TTC549 (cell line): ENCODE measurements at regions not wholly inside any gene's neighbourhood (a gene's known extent, or its start where the extent isn't known, plus 50 kb on each side); places are given as distances from the start of the nearest gene placed in this dataset.
"Not testable (repeated sequence)": the region's sequence is repeated elsewhere in the genome, so short reads cannot be mapped to it uniquely, and the experiment has no call there.

Experiments used
- FAIRE-seq: peaks from 2 replicates; lab custom pipeline; 2012; peaks lifted over from hg19 to GRCh38; lab: Jason Lieb, UNC

DNA sequence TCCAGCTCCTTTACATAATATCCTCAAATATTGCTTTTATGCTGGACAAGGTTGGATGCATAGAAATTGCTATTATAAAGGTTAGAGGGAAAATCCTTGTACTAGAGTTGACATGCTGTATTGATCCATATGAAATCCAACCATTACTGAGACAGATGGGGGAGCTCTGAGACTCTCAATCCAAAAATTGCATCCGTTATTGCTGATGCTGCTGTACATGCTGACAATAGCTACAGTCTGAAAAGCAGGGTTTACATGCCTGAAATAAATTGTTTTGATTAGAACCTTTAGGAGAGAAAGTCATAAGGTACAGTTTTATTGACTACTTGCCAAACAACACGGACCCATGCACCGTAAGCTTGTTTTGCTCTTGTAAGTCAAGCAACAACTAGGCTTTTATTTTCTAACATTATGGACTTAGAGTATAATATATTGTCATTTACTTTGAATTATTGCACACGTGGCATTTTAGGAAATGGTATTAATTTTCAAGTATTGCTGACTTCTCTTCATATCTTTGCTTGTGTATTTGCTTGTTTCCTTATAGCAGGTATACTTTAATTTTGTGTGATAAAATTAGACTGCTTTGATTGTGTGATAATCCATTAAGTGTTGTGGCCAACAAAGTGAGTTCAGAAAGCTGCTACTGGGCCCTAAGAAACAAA is 1365.2 kb downstream of the STIM2 start:
- FAIRE-seq: no peak

- no peak for FAIRE-seq
Observed at GRCh38 chr4:28226962-28227361, 1366.3 kb downstream of the STIM2 start.

- no peak for FAIRE-seq
Observed at GRCh38 chr4:28227764-28228163, 1367.1 kb downstream of the STIM2 start.

- no peak for FAIRE-seq
Observed at GRCh38 chr4:28228561-28229491, 1368.2 kb downstream of the STIM2 start.

DNA sequence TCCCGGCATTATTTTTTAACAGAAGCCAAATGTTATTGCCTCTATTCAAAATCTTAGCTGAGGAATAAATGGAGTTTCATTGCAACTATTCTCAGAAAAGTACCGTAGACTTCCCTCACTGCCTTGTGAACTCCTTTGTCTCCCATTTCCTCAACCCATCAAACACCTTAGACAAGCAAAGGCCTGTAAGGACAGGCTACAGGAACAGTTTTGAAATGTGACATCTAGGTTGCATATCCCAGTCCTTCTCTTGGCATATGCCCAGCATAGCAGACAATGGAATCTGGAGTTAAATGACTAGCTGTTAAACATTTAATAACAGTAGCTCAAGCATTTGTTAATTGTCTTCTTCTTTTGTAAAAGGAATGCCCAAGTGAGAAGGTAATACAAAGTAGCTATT is 1371.7 kb downstream of the STIM2 start:
- FAIRE-seq: no peak

GRCh38 chr4:28232951-28233350 is 1372.3 kb downstream of the STIM2 start:
- no peak for FAIRE-seq

- no peak for FAIRE-seq
Observed at GRCh38 chr4:28233724-28234123, 1373.1 kb downstream of the STIM2 start.

DNA sequence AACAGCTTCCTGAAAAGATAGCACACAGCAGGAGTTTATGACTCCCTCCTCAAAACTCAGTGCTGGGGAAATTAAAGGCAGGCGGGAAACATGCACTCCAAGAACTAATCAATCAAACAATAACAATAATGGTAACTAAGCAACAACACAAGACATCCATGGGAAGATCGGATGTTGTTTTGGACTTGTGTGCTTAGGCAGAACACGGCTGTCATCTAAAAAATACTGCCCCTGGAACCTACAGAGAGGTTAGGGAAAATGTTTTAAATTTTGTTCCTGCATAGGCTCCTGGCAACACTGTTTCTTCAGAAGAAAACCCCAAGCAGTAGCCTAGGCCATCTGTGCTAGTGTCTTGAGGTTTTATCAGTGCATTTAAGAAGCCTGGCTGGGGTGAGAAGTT is 1378.2 kb downstream of the STIM2 start:
- FAIRE-seq: no peak

DNA sequence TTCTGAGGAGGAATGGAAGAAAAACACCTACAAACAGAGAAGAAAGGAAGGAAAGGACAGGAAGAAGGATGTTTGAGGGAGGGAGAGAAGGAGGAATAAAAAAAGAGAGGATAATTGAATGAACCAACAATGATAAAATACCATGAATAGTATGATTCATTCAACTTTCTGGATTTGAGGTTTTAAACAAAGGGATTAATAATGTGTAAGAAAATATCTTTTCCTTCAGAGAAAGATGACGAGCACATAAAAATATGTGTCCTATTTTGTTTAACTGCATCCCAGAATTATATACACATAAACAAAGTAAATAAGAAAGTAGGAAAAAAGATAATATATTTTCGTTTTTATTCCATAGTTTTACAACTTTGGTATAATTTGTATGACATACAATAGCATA is 1380.4 kb downstream of the STIM2 start:
- no peak for FAIRE-seq

- FAIRE-seq: no peak
Observed at GRCh38 chr4:28247805-28248204, 1387.2 kb downstream of the STIM2 start.

GRCh38 chr4:28248269-28248668 is 1387.6 kb downstream of the STIM2 start:
- no peak for FAIRE-seq

DNA sequence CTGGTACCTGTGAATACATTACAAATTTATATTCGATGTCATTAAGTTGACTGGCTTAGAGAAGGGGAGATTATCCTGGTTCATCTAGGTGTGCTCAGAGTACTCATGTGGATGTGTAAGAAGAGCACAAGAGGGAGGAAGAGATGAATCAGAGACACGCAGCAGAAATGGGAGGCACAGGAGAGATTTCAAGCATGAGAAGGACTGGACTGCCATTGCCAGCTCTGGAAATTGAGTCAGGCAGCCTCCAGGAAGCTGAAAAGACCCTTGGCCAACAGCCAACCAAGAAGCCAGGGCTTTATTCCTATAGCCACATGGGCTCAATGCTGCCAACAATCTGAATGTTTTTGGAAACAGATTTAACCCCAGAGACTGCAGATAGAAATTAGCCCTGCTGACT is 1390.0 kb downstream of the STIM2 start:
- no peak for FAIRE-seq

GRCh38 chr4:28251831-28252230 is 1391.2 kb downstream of the STIM2 start:
- FAIRE-seq: no peak

DNA sequence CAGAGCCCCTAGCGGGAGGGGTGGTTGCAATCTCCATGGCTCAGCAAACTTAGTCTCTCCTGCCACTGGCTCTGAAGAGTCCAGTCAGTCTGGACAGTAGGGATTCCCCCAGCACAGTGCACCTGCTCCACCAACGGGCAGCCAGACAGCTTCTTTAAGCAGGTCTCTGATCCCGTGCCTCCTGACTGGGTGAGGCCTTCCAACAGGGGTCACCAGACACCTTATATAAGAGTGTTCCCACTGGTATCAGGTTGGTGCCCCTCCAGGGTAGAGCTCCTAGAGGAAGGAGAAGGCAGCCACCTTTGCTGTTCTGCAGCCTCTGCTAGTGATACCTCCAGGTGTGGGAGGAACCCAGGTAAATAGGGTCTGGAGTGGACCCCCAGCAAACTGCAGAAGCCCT is 1393.4 kb downstream of the STIM2 start:
- FAIRE-seq: no peak

DNA sequence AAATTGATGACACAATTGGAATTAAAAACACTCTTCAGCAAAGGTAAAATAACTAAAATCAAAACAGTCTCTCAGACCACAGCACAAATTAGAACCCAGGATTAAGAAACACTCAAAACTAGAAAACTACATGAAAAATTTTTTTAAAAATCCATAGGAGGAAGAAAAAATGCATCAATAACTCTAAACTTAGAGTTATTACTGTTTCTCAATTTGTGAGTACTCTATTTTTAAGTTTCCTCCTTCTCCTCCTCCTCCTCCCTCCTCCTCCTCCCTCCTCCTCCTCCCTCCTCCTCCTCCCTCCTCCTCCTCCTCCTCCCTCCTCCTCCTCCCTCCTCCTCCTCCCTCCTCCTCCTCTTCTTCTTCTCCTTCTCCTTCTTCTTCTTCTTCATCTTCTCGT is 1395.7 kb downstream of the STIM2 start:
- FAIRE-seq: no peak

DNA sequence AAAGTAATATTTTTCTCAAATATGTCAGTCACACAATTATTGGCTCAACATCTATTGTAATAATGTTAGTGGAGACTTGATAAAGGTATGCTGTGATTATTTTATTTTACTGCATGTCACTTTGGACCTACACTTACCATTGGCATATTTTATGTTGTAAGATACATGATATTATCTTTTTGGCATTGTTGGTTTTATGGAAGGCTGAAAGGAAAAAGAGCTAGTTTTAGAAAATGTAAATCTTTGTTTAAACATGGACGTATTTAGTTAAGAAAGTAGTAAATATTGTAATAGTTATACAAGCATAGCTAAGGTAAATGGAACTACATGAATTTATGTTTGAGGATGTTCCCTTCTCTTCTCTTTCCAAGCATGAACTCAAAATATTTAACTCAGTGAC is 1399.3 kb downstream of the STIM2 start:
- no peak for FAIRE-seq

DNA sequence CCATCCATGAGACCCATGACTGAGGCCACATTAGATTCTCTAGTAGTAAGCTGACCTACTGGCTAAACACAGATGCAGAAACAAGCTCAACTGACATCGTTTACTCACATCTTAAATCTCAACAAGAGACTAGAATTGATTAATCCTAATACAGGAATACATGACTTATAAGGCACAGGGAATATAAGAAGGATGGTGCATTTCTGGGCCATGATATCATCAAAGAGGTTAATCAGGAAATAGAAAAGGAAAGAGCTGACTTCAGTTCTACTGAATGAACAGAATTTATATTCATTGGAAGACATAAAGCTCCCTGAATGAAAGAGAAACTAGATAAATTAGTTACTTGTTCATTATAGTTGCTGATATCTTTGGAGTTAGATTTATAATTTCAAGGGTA is 1406.5 kb downstream of the STIM2 start:
- no peak for FAIRE-seq

GRCh38 chr4:28269426-28269825 is 1408.8 kb downstream of the STIM2 start:
- no peak for FAIRE-seq

DNA sequence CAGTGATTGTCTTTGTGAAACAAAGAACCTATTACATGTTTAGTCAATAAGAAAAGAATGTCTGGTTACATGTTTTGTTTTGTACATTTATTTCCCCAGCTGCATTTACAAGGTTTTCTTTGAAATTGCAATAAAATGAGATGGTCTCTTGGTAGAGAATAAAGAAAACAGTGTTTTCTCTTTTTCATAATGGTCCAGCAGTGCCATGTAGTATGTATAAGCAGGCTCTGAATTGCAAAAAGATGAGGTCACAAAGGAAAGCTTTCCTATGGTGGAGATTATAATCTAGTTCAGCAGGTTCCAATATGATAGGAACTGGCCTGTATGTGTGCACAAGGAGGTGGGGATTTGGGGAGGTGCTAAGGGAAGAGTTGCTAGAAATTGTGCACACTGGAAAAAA is 1417.3 kb downstream of the STIM2 start:
- FAIRE-seq: no peak

GRCh38 chr4:28278676-28279075 is 1418.0 kb downstream of the STIM2 start:
- FAIRE-seq: no peak

DNA sequence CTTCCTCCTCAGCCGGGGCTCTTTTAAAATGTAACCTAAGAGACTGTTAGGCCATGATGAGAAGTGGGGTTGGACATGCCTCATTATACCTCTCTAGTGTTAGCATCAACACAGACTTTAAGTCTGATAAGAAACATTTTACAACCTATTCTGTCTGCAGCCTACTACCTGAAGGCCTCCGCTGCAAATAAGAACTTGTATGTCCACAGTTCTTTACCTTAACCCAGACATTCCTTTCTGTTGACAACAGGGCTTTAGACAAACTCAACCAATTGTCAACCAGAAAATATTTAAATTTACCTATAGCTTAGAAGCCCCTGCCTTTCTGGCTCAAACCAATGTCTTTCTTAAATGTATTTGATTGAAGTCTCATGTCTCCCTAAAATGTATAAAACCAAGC is 1418.6 kb downstream of the STIM2 start:
- FAIRE-seq: no peak

DNA sequence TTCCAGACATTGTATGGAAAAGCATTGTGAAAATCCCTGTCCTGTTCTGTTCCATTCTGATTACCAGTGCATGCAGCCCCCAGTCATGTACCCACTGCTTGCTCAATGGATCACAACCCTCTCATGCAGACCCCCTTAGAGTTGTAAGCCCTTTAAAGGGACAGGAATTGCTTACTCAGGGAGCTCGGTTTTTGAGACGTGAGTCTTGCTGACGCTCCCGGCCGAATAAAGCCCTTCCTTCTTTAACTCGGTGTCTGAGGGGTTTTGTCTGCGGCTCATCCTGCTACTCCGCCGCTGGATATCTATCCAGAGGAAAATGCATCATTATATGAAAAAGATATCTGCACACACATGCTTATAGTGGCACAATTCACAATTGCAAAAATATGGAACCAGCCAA is 1425.6 kb downstream of the STIM2 start:
- FAIRE-seq: not testable (repeated sequence)

GRCh38 chr4:28287831-28288233 is 1427.2 kb downstream of the STIM2 start:
- no peak for FAIRE-seq

DNA sequence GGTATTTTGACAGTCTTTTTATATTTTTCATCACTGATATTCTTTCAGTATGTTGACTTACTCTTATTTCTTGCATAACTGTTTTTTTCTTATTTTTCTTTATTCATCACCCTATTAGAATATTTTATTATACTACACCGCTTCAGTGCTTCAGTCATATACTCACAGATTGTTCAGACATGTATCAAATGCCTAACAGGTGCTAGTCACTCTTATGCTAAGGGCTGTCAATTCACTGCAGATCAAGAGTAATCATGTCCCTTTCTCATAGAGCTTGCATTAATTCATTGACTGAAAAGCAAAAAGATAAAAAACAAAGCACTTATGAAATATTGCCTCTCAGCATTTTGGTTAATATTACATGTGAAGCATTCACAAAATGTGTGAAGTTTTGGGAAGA is 1435.6 kb downstream of the STIM2 start:
- FAIRE-seq: no peak
